ENCODE measurements at regions not wholly inside any gene's neighbourhood (a gene's known extent, or its start where the extent isn't known, plus 50 kb on each side); places are given as distances from the start of the nearest gene placed in this dataset.

GRCh38 chr1:196143602-196144342 lies 464.5 kb downstream of the KCNT2 start:
- DNase-seq (no peak), ATAC-seq (ENCODE audit: low read depth in 2 of 2) (no peak)
- H3K27ac Mint-ChIP-seq: no peak overlapping the region
- peaks cover 0 to 5% (median 0%) of the 10 kb centered on the region in 7 donors for H3K9me3 Mint-ChIP-seq
- H3K4me1 Mint-ChIP-seq: no peaks in the 10 kb centered on the region
- Histone ChIP-seq H3K27ac (ENCODE audit: insufficient read depth, low read length, poor library complexity, severe bottlenecking) (no peak overlapping the region), H3K4me1 (ENCODE audit: control insufficient read depth, insufficient read depth, low read length, poor library complexity, severe bottlenecking) (no peaks in the 10 kb centered on the region), H3K9me3 (ENCODE audit: control insufficient read depth in 2 of 2, low read length in 2 of 2) (no peaks in the 10 kb centered on the region), H3K36me3 (ENCODE audit: control insufficient read depth, insufficient read depth, low read length) (no peaks in the 10 kb centered on the region), H3K27me3 (ENCODE audit: control insufficient read depth, insufficient read depth, low read length) (no peaks in the 10 kb centered on the region), H3K4me3 (ENCODE audit: low read depth, low read length) (no peak overlapping the region)
- H3K27me3 Mint-ChIP-seq: no peaks in the 10 kb centered on the region
- no peak overlapping the region for H3K4me3 Mint-ChIP-seq
- H3K36me3 Mint-ChIP-seq: no peaks in the 10 kb centered on the region

- no peak overlapping the region for H3K27ac Mint-ChIP-seq
- DNase-seq (no peak), ATAC-seq (ENCODE audit: low read depth in 2 of 2) (no peak)
- H3K9me3 ChIP-seq (ENCODE audit: control insufficient read depth in 2 of 2, low read length in 2 of 2): no peaks in the 10 kb centered on the region
- no peak overlapping the region for H3K4me3 Mint-ChIP-seq
- H3K27me3 Mint-ChIP-seq: no peaks in the 10 kb centered on the region
- no peaks in the 10 kb centered on the region for H3K27me3 ChIP-seq (ENCODE audit: control insufficient read depth, insufficient read depth, low read length)
- H3K4me1 Mint-ChIP-seq: no peaks in the 10 kb centered on the region
- no peaks in the 10 kb centered on the region for H3K36me3 Mint-ChIP-seq
- no peaks in the 10 kb centered on the region for H3K4me1 ChIP-seq (ENCODE audit: control insufficient read depth, insufficient read depth, low read length, poor library complexity, severe bottlenecking)
- H3K4me3 ChIP-seq (ENCODE audit: low read depth, low read length): no peak overlapping the region
- H3K36me3 ChIP-seq (ENCODE audit: control insufficient read depth, insufficient read depth, low read length): no peaks in the 10 kb centered on the region
- H3K27ac ChIP-seq (ENCODE audit: insufficient read depth, low read length, poor library complexity, severe bottlenecking): no peak overlapping the region
- H3K9me3 Mint-ChIP-seq: peaks cover 0 to 5% (median 0%) of the 10 kb centered on the region in 7 donors
These were observed 466.1 kb downstream of the KCNT2 start for GRCh38 chr1:196142111-196142640.

GRCh38 chr1:196136396-196136795 lies 471.8 kb downstream of the KCNT2 start:
- Histone ChIP-seq H3K27ac (ENCODE audit: insufficient read depth, low read length, poor library complexity, severe bottlenecking) (no peak overlapping the region), H3K4me3 (ENCODE audit: low read depth, low read length) (no peak overlapping the region), H3K27me3 (ENCODE audit: control insufficient read depth, insufficient read depth, low read length) (no peaks in the 10 kb centered on the region), H3K4me1 (ENCODE audit: control insufficient read depth, insufficient read depth, low read length, poor library complexity, severe bottlenecking) (no peaks in the 10 kb centered on the region), H3K9me3 (ENCODE audit: control insufficient read depth in 2 of 2, low read length in 2 of 2) (no peaks in the 10 kb centered on the region), H3K36me3 (ENCODE audit: control insufficient read depth, insufficient read depth, low read length) (no peaks in the 10 kb centered on the region)
- Mint-ChIP-seq H3K36me3 (no peaks in the 10 kb centered on the region), H3K27me3 (no peaks in the 10 kb centered on the region), H3K9me3 (peaks cover 0 to 5% (median 0%) of the 10 kb centered on the region in 7 donors), H3K4me1 (no peaks in the 10 kb centered on the region), H3K27ac (no peak overlapping the region), H3K4me3 (no peak overlapping the region)
- ATAC-seq (ENCODE audit: low read depth in 2 of 2) (no peak), DNase-seq (no peak)

- Mint-ChIP-seq H3K9me3 (peaks cover 0 to 2% (median 0%) of the 10 kb centered on the region in 7 donors), H3K36me3 (no peaks in the 10 kb centered on the region)
- no peak overlapping the region for H3K27ac ChIP-seq (ENCODE audit: insufficient read depth, low read length, poor library complexity, severe bottlenecking)
These were observed 476.5 kb downstream of the KCNT2 start for GRCh38 chr1:196131691-196132090.

GRCh38 chr1:196128835-196129234 lies 479.4 kb downstream of the KCNT2 start:
- H3K27me3 Mint-ChIP-seq: no peaks in the 10 kb centered on the region
- ATAC-seq (ENCODE audit: low read depth in 2 of 2): no peak
- no peak overlapping the region for H3K4me3 Mint-ChIP-seq

More at GRCh38 chr1:196131691-196132090, 476.5 kb downstream of the KCNT2 start:
- Histone ChIP-seq H3K36me3 (ENCODE audit: control insufficient read depth, insufficient read depth, low read length) (no peaks in the 10 kb centered on the region), H3K9me3 (ENCODE audit: control insufficient read depth in 2 of 2, low read length in 2 of 2) (no peaks in the 10 kb centered on the region), H3K4me1 (ENCODE audit: control insufficient read depth, insufficient read depth, low read length, poor library complexity, severe bottlenecking) (no peaks in the 10 kb centered on the region), H3K27me3 (ENCODE audit: control insufficient read depth, insufficient read depth, low read length) (no peaks in the 10 kb centered on the region), H3K4me3 (ENCODE audit: low read depth, low read length) (no peak overlapping the region)
- no peak overlapping the region for H3K4me3 Mint-ChIP-seq
- ATAC-seq (ENCODE audit: low read depth in 2 of 2) (no peak), DNase-seq (no peak)
- no peaks in the 10 kb centered on the region for H3K27me3 Mint-ChIP-seq
- no peak overlapping the region for H3K27ac Mint-ChIP-seq
- no peaks in the 10 kb centered on the region for H3K4me1 Mint-ChIP-seq

GRCh38 chr1:196121181-196121580 lies 487.1 kb downstream of the KCNT2 start:
- Histone ChIP-seq H3K36me3 (ENCODE audit: control insufficient read depth, insufficient read depth, low read length) (no peaks in the 10 kb centered on the region), H3K9me3 (ENCODE audit: control insufficient read depth in 2 of 2, low read length in 2 of 2) (no peaks in the 10 kb centered on the region), H3K4me1 (ENCODE audit: control insufficient read depth, insufficient read depth, low read length, poor library complexity, severe bottlenecking) (no peaks in the 10 kb centered on the region), H3K4me3 (ENCODE audit: low read depth, low read length) (no peak overlapping the region), H3K27me3 (ENCODE audit: control insufficient read depth, insufficient read depth, low read length) (no peaks in the 10 kb centered on the region), H3K27ac (ENCODE audit: insufficient read depth, low read length, poor library complexity, severe bottlenecking) (no peak overlapping the region)
- Mint-ChIP-seq H3K27ac (no peak overlapping the region), H3K4me3 (no peak overlapping the region), H3K9me3 (peaks cover 0 to 7% (median 0%) of the 10 kb centered on the region in 7 donors), H3K27me3 (no peaks in the 10 kb centered on the region), H3K4me1 (no peaks in the 10 kb centered on the region), H3K36me3 (no peaks in the 10 kb centered on the region)
- DNase-seq: no peak
- ATAC-seq (ENCODE audit: low read depth in 2 of 2): no peak

More at GRCh38 chr1:196128835-196129234, 479.4 kb downstream of the KCNT2 start:
- H3K36me3 Mint-ChIP-seq: no peaks in the 10 kb centered on the region
- H3K27ac ChIP-seq (ENCODE audit: insufficient read depth, low read length, poor library complexity, severe bottlenecking): no peak overlapping the region
- no peak overlapping the region for H3K4me3 ChIP-seq (ENCODE audit: low read depth, low read length)
- H3K4me1 Mint-ChIP-seq: no peaks in the 10 kb centered on the region
- H3K27me3 ChIP-seq (ENCODE audit: control insufficient read depth, insufficient read depth, low read length): no peaks in the 10 kb centered on the region
- no peak for DNase-seq
- no peaks in the 10 kb centered on the region for H3K36me3 ChIP-seq (ENCODE audit: control insufficient read depth, insufficient read depth, low read length)
- H3K27ac Mint-ChIP-seq: no peak overlapping the region
- no peaks in the 10 kb centered on the region for H3K4me1 ChIP-seq (ENCODE audit: control insufficient read depth, insufficient read depth, low read length, poor library complexity, severe bottlenecking)
- no peaks in the 10 kb centered on the region for H3K9me3 ChIP-seq (ENCODE audit: control insufficient read depth in 2 of 2, low read length in 2 of 2)
- peaks cover 0 to 5% (median 0%) of the 10 kb centered on the region in 7 donors for H3K9me3 Mint-ChIP-seq

GRCh38 chr1:196115646-196116045 lies 492.6 kb downstream of the KCNT2 start:
- Histone ChIP-seq H3K4me1 (ENCODE audit: control insufficient read depth, insufficient read depth, low read length, poor library complexity, severe bottlenecking) (no peaks in the 10 kb centered on the region), H3K4me3 (ENCODE audit: low read depth, low read length) (no peak overlapping the region), H3K27ac (ENCODE audit: insufficient read depth, low read length, poor library complexity, severe bottlenecking) (no peak overlapping the region), H3K27me3 (ENCODE audit: control insufficient read depth, insufficient read depth, low read length) (no peaks in the 10 kb centered on the region), H3K9me3 (ENCODE audit: control insufficient read depth in 2 of 2, low read length in 2 of 2) (no peaks in the 10 kb centered on the region), H3K36me3 (ENCODE audit: control insufficient read depth, insufficient read depth, low read length) (no peaks in the 10 kb centered on the region)
- Mint-ChIP-seq H3K4me3 (no peak overlapping the region), H3K27me3 (no peaks in the 10 kb centered on the region), H3K27ac (no peak overlapping the region), H3K9me3 (peaks cover 1 to 10% (median 3%) of the 10 kb centered on the region in 7 donors), H3K4me1 (no peaks in the 10 kb centered on the region), H3K36me3 (no peaks in the 10 kb centered on the region)
- ATAC-seq (ENCODE audit: low read depth in 2 of 2) (no peak), DNase-seq (no peak)

- peaks cover 3 to 12% (median 5%) of the 10 kb centered on the region in 7 donors for H3K9me3 Mint-ChIP-seq
- H3K4me1 Mint-ChIP-seq: no peaks in the 10 kb centered on the region
- no peaks in the 10 kb centered on the region for H3K4me1 ChIP-seq (ENCODE audit: control insufficient read depth, insufficient read depth, low read length, poor library complexity, severe bottlenecking)
- no peaks in the 10 kb centered on the region for H3K9me3 ChIP-seq (ENCODE audit: control insufficient read depth in 2 of 2, low read length in 2 of 2)
- H3K36me3 Mint-ChIP-seq: no peaks in the 10 kb centered on the region
- no peaks in the 10 kb centered on the region for H3K27me3 Mint-ChIP-seq
- H3K27me3 ChIP-seq (ENCODE audit: control insufficient read depth, insufficient read depth, low read length): no peaks in the 10 kb centered on the region
- no peak for DNase-seq
- H3K36me3 ChIP-seq (ENCODE audit: control insufficient read depth, insufficient read depth, low read length): no peaks in the 10 kb centered on the region
- no peak for ATAC-seq (ENCODE audit: low read depth in 2 of 2)
- no peak overlapping the region for H3K4me3 Mint-ChIP-seq
- H3K27ac ChIP-seq (ENCODE audit: insufficient read depth, low read length, poor library complexity, severe bottlenecking): no peak overlapping the region
- H3K27ac Mint-ChIP-seq: no peak overlapping the region
- H3K4me3 ChIP-seq (ENCODE audit: low read depth, low read length): no peak overlapping the region
These were observed 494.0 kb downstream of the KCNT2 start for GRCh38 chr1:196114193-196114592.

Data from CD4-positive, CD25-positive, alpha-beta regulatory T cell (primary cell).